Limb (tissue), 2 donors: ENCODE measurements at regions not wholly inside any gene's neighbourhood (a gene's known extent, or its start where the extent isn't known, plus 50 kb on each side); places are given as distances from the start of the nearest gene placed in this dataset.
"Not testable (repeated sequence)": the region's sequence is repeated elsewhere in the genome, so short reads cannot be mapped to it uniquely, and the experiment has no call there.

Experiments used
- DNase-seq, 2 donors: peaks; one replicate each; pipeline ENCODE4 v3.0.0-alpha.2; 2016; ENCODE audit errors: extremely low spot score in 2 of 2

DNA sequence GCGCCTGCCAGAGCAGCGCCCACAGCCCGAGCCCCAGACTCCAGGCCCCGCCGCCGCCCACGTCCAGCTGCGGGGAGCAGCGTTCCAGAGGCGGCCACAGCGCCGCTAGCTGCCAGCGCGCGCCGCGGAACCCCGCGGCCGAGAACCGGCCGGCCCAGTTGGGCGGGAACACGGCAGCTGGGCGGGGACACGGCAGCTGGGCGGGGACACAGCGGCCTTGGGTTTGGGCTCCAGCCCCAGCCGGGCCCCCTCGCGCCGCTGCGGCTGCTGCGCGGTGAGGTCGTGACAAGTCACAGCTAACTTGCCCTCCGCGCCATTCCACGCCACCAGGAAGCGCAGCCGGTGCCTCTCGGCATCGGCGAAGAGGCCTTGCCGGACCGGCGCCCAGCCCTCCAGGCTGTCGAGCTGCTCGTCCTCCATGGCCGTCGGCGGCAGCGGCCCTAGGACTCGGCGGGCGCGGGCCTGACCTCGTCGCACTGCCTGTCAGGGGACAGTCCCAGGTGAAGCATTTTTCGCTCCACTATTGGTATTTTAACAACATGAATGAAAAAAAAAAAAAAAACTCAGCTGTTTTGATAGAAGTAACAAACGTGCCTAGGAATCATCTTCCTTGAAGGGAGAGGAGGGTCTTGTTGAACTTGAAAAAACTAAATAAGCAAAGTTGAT lies 56.6 kb upstream of the GOLGA8N start:
- DNase-seq = peak in 1 of 2 donors; percentile 43

GRCh38 chr15:32536057-32536493 lies 57.2 kb upstream of the GOLGA8N start:
- not testable (repeated sequence) for DNase-seq

GRCh38 chr15:32535150-32535898 lies 57.9 kb upstream of the GOLGA8N start:
- not testable (repeated sequence) for DNase-seq

- not testable (repeated sequence) for DNase-seq
Observed at GRCh38 chr15:32522900-32523299, 67.5 kb upstream of the GOLGA8O start.

- DNase-seq = not testable (repeated sequence)
Observed at GRCh38 chr15:32522421-32522820, 67.0 kb upstream of the GOLGA8O start.

GRCh38 chr15:32518976-32519375 lies 63.5 kb upstream of the GOLGA8O start:
- not testable (repeated sequence) for DNase-seq

- DNase-seq = not testable (repeated sequence)
Observed at GRCh38 chr15:32518013-32518412, 62.6 kb upstream of the GOLGA8O start.

DNA sequence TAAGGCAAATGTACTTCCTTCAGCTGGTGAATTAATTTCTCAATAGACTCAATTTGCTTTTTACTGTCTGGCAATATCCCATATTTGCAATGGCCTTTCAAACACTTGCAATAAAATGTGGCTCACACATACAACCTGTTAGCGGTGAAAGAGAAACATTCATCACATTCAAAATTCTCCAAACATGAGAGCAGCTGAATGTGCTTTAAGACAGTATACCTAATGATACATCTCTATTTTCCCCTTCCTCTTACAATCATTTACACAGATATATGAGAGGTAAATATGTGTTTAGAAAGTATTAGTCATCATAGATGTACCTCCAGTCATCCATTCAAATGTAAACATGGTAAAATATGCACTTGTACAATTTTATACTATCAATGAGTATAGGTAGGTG lies 61.5 kb upstream of the GOLGA8O start:
- DNase-seq = not testable (repeated sequence)

GRCh38 chr15:32513378-32513777 lies 57.9 kb upstream of the GOLGA8O start:
- not testable (repeated sequence) for DNase-seq

DNA sequence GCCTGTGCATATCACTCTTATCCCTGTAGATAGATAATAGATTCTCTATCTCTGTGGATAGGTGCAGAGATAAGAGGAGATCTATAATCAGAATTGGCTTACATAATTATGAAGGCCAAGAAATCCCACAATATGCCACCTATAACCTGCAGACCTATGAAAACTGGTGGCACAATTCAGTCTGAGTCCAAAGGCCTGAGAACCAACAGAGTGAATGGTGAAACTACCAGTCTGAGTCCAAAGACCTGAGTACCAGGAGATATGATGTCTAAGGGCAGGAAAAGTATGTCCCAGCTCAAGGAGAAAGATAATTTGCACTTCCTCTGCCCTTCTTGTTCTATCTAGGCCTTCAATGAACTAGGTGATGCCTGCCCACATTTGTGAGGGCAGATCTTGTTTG lies 54.6 kb upstream of the GOLGA8O start:
- not testable (repeated sequence) for DNase-seq

GRCh38 chr15:32508081-32508480 lies 52.6 kb upstream of the GOLGA8O start:
- not testable (repeated sequence) for DNase-seq

GRCh38 chr15:32506787-32507186 lies 51.4 kb upstream of the GOLGA8O start:
- DNase-seq = not testable (repeated sequence)

- DNase-seq = not testable (repeated sequence)
Observed at GRCh38 chr15:32505633-32506032, 50.2 kb upstream of the GOLGA8O start.
